GM19324 (cell line): ENCODE measurements at regions not wholly inside any gene's neighbourhood (a gene's known extent, or its start where the extent isn't known, plus 50 kb on each side); places are given as distances from the start of the nearest gene placed in this dataset.

Source experiments
- ATAC-seq: cut with Tn5 transposase; IDR thresholded peaks from one replicate; pipeline ENCODE4 v1.9.1; 2021; ENCODE audit warnings: mild to moderate bottlenecking, moderate library complexity; ENCODE audit not compliant: unreplicated experiment, low FRiP score

- ATAC-seq: no peak
Observed at GRCh38 chr4:133910165-133910564, 291.4 kb downstream of the PABPC4L start.

GRCh38 chr4:133903029-133903428, 298.6 kb downstream of the PABPC4L start:
- no peak for ATAC-seq

- ATAC-seq: no peak
Observed at GRCh38 chr4:133891011-133891410, 310.6 kb downstream of the PABPC4L start.

DNA sequence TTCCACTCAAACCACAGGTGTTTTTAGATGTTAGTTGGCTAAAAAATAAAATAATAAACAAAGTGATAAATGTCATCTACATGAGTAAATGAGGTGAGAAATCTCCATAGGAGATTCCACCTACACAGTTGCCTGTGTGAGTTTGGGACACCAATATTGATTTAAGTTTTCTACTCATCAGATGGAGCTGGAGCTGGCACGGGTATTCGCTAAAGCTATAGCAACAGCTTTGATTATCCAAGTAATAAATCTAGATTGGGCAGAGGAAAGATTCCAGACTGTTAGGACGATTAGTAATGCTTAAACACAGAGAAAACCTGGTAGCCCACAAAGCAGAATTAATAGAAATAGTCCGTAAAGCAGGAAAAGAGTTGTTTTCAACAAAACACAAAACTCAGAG, 313.9 kb downstream of the PABPC4L start:
- no peak for ATAC-seq

GRCh38 chr4:133869486-133869885, 332.1 kb downstream of the PABPC4L start:
- ATAC-seq: no peak

GRCh38 chr4:133868856-133869255, 332.7 kb downstream of the PABPC4L start:
- no peak for ATAC-seq

GRCh38 chr4:133866328-133866699, 335.3 kb downstream of the PABPC4L start:
- no peak for ATAC-seq

- ATAC-seq: no peak
Observed at GRCh38 chr4:133865612-133866327, 335.8 kb downstream of the PABPC4L start.

DNA sequence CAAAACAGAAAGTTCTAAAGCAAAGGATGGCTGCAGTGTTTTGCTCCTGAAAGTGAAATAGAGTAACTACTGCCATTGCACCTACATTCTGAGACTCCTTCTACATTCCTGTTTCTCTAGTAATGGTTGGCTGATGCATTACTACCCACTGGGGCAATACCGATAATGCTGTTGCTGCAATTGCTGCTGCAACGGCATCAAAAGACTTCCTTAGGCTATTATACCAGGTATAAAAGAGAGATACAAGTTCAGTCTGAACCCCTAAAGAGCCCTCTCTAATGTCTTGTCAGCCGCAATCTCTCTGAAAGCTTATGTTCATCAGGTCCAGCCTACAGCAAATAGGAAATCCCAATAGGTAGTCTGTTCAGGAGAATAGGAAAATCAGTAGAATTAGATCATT, 338.4 kb downstream of the PABPC4L start:
- no peak for ATAC-seq

GRCh38 chr4:133856731-133857355, 344.7 kb downstream of the PABPC4L start:
- ATAC-seq: no peak

GRCh38 chr4:133855001-133855400, 346.6 kb downstream of the PABPC4L start:
- no peak for ATAC-seq

- ATAC-seq: no peak
Observed at GRCh38 chr4:133839326-133839725, 362.3 kb downstream of the PABPC4L start.

- ATAC-seq: no peak
Observed at GRCh38 chr4:133823177-133823576, 378.4 kb downstream of the PABPC4L start.

DNA sequence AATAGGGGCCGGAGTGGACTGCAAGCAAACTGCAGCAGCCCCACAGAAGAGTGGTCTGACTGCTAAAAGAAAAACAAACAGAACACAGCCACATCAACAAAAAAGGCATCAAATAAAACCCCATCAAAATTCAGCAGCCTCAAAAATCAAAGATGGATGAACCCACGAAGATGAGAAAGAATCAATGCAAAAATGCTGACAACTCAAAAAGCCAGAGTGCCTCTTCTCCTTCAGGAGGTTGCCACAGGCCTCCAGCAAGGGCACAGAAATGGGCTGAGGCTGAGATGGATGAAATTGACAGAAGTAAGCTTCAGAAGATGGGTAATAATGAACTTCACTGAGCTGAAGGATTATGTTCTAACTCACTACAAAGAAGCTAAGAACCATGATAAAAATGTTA, 388.6 kb downstream of the PABPC4L start:
- ATAC-seq: no peak

- ATAC-seq: no peak
Observed at GRCh38 chr4:133812236-133812635, 389.4 kb downstream of the PABPC4L start.

DNA sequence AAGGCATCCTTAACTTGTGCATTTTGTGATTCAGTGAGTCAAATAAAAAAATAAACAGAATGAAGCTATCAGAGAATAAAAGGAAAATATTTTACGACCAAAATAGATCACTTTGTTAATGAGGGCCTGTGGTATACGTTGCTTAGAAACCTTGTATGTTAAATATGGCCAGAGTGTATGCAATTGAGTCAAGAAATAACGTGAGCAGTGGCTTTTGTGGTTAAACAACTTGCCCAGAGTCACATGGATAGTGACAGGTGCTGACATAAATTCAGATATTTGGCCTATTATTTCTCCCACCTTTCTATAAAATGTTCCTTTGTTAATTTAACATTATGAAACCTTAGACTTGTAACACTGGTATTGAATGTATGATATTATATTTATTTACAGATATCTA, 393.4 kb downstream of the PABPC4L start:
- ATAC-seq: no peak

DNA sequence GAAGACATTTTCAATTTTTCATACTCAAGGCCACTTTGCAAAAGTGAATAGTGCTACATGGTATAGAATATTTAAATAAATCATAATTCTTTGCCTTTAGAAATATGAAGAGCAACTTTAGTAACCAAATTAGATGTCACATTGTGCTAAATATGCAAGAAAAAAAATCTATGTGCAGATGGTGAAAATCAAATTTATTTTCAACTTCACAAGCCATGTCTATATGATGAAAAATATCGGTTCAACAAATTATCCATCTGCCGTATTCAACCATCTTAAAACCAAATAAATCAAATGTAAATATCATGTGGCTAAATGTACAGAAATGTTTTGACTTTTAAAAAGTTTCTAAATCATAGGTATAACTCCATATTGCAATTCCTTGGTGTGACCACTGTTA, 398.2 kb downstream of the PABPC4L start:
- ATAC-seq: no peak

GRCh38 chr4:133802359-133803140, 399.0 kb downstream of the PABPC4L start:
- no peak for ATAC-seq

DNA sequence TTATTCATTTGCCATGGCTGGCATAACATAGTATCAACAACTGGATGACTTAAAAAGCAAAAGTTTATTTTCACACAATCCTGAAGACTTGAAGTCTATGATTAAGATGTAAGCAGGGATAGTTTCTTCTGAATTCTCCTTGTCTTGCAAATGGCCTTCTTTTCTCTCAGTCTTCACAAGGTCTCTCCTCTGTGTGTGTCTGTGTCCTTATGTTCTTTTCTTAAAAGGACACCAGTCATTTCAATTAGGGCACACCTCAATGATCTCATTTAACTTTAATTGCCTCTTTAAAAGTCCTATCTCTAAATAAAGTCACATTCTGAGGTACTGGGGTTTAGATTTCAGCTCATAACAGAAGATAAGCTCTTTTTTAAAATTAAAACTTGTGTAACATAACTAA, 399.7 kb downstream of the PABPC4L start:
- ATAC-seq: no peak

DNA sequence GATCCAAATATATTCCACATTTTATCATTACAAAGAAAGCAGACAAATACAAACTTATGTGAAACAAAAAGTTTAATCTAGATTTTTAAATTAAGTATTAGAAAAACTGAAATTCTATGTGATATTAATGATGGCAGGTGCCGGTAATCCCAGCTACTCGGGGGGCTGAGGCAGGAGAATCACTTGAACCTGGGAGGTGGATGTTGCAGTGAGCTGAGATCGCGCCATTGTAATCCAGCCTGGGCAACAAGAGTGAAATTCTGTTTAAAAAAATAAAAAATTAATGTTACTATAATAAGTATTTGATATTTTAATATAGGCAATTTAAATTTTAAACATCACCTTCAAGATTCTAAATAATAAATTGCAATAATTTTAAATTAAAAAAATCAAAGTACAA, 400.6 kb downstream of the PABPC4L start:
- no peak for ATAC-seq

GRCh38 chr4:133799717-133800315, 401.8 kb downstream of the PABPC4L start:
- ATAC-seq: no peak
